B cell (primary cell): ENCODE measurements at regions not wholly inside any gene's neighbourhood (a gene's known extent, or its start where the extent isn't known, plus 50 kb on each side); places are given as distances from the start of the nearest gene placed in this dataset.

Experiments used
- CTCF ChIP-seq: fragments of 200-600 bp; IDR thresholded peaks from one replicate; pipeline ENCODE4 v1.8.0; 2022; ENCODE audit warnings: antibody characterized with exemption, mild to moderate bottlenecking
- EZH2 ChIP-seq: IDR thresholded peaks from 2 replicates; pipeline ENCODE4 v1.6.1; 2012; ENCODE audit warnings: borderline replicate concordance, low read depth, mild to moderate bottlenecking, moderate library complexity, low read length; ENCODE audit not compliant: insufficient read depth, poor library complexity, severe bottlenecking

- no peak for TF ChIP-seq CTCF
- no peak for TF ChIP-seq EZH2
Measured at GRCh38 chrX:55151199-55151598, 62.4 kb downstream of the PAGE2 start.
